HEK293T (cell line): ENCODE measurements at regions not wholly inside any gene's neighbourhood (a gene's known extent, or its start where the extent isn't known, plus 50 kb on each side); places are given as distances from the start of the nearest gene placed in this dataset.
"Not testable (repeated sequence)": the region's sequence is repeated elsewhere in the genome, so short reads cannot be mapped to it uniquely, and the experiment has no call there.

Experiments
- CTCF ChIA-PET: fragments of 350-600 bp; formaldehyde crosslinking; extraction: SDS; loops from one replicate; lab custom pipeline; 2021; ENCODE audit warnings: antibody characterized with exemption, inconsistent platforms; lab: Yijun Ruan, JAX
- POLR2A ChIA-PET: fragments of 350-600 bp; formaldehyde crosslinking; extraction: SDS; loops from one replicate; lab custom pipeline; 2020; ENCODE audit warnings: antibody characterized with exemption, inconsistent platforms; lab: Yijun Ruan, JAX
- DNase-seq: peaks from one replicate; pipeline ENCODE4 v3.0.0; 2012; ENCODE audit warnings: mixed read lengths; ENCODE audit errors: extremely low spot score
- ARNT ChIP-seq: fragments of 450-650 bp; IDR thresholded peaks from 2 replicates; pipeline ENCODE4 v1.6.1; 2017; ENCODE audit warnings: mild to moderate bottlenecking
- BHLHE40 ChIP-seq: fragments of 450-650 bp; IDR thresholded peaks from 2 replicates; pipeline ENCODE4 v1.6.1; 2016; ENCODE audit warnings: mild to moderate bottlenecking, moderate library complexity, borderline replicate concordance
- CTBP1 ChIP-seq: fragments of 450-650 bp; IDR thresholded peaks from 2 replicates; pipeline ENCODE4 v1.6.1; 2016; ENCODE audit warnings: borderline replicate concordance
- ELF4 ChIP-seq: fragments of 450-650 bp; IDR thresholded peaks from 2 replicates; pipeline ENCODE4 v1.6.1; 2017; ENCODE audit warnings: antibody characterized with exemption
- FOXA1 ChIP-seq: fragments of 450-650 bp; IDR thresholded peaks from 2 replicates; pipeline ENCODE4 v1.6.1; 2016; ENCODE audit warnings: mild to moderate bottlenecking
- FOXK2 ChIP-seq: fragments of 450-650 bp; IDR thresholded peaks from 2 replicates; pipeline ENCODE4 v1.6.1; 2016; ENCODE audit warnings: mild to moderate bottlenecking
- FOXM1 ChIP-seq: fragments of 450-650 bp; IDR thresholded peaks from 2 replicates; pipeline ENCODE4 v1.6.1; 2017; ENCODE audit warnings: mild to moderate bottlenecking, borderline replicate concordance
- HDGF ChIP-seq: fragments of 450-650 bp; IDR thresholded peaks from 2 replicates; pipeline ENCODE4 v1.6.1; 2017; ENCODE audit warnings: antibody characterized with exemption, borderline replicate concordance
- L3MBTL2 ChIP-seq: fragments of 450-650 bp; conservative IDR thresholded peaks from 2 replicates; pipeline ENCODE4 v1.6.1; 2016; ENCODE audit warnings: mild to moderate bottlenecking
- LEF1 ChIP-seq: fragments of 450-650 bp; IDR thresholded peaks from 2 replicates; pipeline ENCODE4 v1.6.1; 2017; ENCODE audit warnings: mild to moderate bottlenecking, borderline replicate concordance
- NFRKB ChIP-seq: fragments of 450-650 bp; IDR thresholded peaks from 2 replicates; pipeline ENCODE4 v1.6.1; 2016; ENCODE audit warnings: mild to moderate bottlenecking, moderate library complexity
- SP1 ChIP-seq: fragments of 450-650 bp; IDR thresholded peaks from 2 replicates; pipeline ENCODE4 v1.6.1; 2017
- SUZ12 ChIP-seq: fragments of 450-650 bp; IDR thresholded peaks from 2 replicates; pipeline ENCODE4 v1.6.1; 2016; ENCODE audit warnings: mild to moderate bottlenecking
- TARDBP ChIP-seq: fragments of 450-650 bp; IDR thresholded peaks from 2 replicates; pipeline ENCODE4 v1.6.1; 2016
- ZNF384 ChIP-seq: fragments of 450-650 bp; IDR thresholded peaks from 2 replicates; pipeline ENCODE4 v1.6.1; 2016
- TF ChIP-seq, protein P1 (sequence below): fragments of 450-650 bp; IDR thresholded peaks from 2 replicates; pipeline ENCODE4 v1.6.1; 2016

DNA sequence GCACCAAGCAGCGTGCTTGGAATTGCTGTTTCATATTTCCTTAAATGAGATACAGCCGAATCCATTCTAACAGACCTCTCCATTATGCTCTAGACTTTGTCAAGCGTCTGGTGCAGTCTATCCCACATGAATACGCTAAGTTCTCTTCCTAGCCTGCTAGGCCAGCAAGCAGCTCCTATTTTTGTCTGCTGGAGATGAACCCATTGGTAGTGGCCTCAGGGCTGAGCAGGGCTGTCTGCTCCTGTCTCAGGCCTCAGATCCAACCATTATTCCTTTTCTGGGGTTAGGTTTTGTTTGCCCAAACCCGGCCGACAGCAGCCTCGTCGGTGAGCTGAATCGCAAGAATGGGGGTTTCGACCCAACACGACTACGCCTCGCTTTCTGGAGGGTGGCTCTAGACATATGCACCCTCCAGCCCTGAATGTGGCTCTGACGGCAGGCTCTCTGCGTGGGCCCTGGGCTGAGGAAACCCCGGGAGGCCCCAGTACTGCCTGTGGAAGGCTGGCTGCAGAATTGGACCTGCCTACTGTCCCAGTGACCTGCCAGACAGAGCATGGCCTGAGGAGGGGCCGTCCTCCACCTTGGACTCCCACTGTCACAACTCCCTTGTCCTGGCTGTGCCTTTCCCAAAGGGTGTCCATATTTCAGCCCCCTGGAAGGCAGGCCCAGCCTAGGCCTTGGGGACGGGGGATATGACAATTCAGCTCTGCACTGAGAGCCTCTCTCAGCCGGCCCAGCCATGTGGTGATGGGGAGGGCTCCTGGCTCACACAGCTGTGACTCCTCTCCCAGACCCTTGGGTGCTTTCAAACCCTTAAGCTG, 267.9 kb upstream of the TCERG1L start:
- ChIA-PET CTCF (no interaction called here), POLR2A (no interaction called here)
- DNase-seq = no peak
- TF ChIP-seq TARDBP (no peak), FOXK2 (no peak), ARNT (no peak), ELF4 (no peak), SUZ12 (no peak), BHLHE40 (no peak), SP1 (no peak), CTBP1 (no peak), LEF1 (no peak), NFRKB (no peak), HDGF (no peak), L3MBTL2 (no peak)
- TF ChIP-seq, protein P1, sequence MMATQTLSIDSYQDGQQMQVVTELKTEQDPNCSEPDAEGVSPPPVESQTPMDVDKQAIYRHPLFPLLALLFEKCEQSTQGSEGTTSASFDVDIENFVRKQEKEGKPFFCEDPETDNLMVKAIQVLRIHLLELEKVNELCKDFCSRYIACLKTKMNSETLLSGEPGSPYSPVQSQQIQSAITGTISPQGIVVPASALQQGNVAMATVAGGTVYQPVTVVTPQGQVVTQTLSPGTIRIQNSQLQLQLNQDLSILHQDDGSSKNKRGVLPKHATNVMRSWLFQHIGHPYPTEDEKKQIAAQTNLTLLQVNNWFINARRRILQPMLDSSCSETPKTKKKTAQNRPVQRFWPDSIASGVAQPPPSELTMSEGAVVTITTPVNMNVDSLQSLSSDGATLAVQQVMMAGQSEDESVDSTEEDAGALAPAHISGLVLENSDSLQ = no peak

DNA sequence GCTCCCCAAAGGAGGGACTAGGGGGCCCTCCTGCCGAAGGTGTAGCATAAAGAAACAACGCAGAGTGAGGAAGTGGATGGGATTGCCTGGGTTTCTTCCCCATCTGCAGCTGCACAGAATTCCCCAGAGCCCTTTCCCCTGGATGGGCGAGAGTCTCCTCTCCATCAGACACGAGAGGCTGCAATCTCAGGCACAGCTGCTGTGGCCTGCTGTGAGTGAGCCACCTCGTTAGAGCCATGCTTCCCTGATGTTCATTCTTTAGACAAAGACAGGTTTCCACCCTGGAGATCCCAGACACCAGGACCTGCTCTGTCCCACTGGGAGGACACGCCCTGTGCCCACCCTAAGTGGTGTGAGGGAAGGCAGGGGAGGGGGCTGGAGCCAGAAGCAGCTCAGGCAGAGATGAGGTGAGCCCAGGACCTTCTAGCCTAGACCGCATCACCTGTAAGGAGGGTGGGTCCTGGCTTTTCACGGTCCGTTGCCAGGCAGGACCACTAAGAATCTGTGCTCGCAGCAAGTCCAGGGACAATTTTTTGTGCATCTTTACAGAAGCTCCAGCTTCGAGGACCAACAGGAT, 268.6 kb upstream of the TCERG1L start:
- ChIA-PET POLR2A (no interaction called here), CTCF (no interaction called here)
- DNase-seq = no peak
- no peak for TF ChIP-seq SP1
- no peak for TF ChIP-seq FOXA1
- no peak for TF ChIP-seq ARNT
- no peak for TF ChIP-seq LEF1
- TF ChIP-seq FOXK2 = no peak
- TF ChIP-seq ELF4 = no peak
- TF ChIP-seq, protein P1 = no peak
- TF ChIP-seq FOXM1 = no peak

DNA sequence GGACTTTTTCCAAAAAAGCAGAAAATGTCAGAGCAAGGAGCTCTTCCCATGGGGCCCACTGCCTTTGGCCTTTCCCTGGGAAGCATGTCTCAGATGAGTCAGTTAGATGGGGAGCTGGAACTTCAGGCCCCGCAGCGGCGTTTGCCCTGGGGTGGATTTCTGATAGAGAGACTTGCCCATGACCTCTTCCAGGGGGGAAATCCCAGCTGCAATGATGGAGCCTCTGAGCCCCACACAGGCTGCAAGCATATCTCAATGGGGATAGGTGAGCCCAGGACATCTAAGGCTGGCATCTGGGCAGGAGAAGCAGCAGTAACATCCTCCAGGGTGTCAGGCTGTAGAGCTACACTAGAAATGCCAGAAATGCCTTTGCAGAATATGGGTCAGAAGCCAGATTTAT, 269.2 kb upstream of the TCERG1L start:
- TF ChIP-seq SP1 (no peak), SUZ12 (no peak), CTBP1 (no peak), ELF4 (no peak), FOXA1 (no peak), LEF1 (no peak), TARDBP (no peak), L3MBTL2 (no peak), ZNF384 (no peak), FOXK2 (no peak), HDGF (no peak), NFRKB (no peak), FOXM1 (no peak), ARNT (no peak), BHLHE40 (no peak)
- TF ChIP-seq, protein P1 = no peak
- ChIA-PET POLR2A (no interaction called here), CTCF (no interaction called here)
- no peak for DNase-seq

DNA sequence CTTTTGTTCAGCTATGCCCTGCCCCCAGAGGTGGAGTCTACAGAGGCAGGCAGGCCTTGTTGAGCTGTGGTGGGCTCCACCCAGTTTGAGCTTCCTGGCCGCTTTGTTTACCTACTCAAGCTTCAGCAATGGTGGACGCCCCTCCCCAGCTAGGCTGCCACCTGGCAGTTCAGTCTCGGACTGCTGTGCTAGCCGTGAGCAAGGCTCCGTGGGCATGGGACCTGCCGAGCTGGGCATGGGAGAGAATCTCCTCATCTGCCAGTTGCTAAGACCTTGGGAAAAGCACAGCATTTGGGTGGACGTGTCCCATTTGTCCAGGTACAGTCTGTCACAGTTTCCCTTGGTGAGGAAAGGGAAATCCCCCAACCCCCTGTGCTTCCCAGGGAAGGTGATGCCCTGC, 270.0 kb upstream of the TCERG1L start:
- CTCF ChIA-PET, POLR2A ChIA-PET: not testable (repeated sequence)

DNA sequence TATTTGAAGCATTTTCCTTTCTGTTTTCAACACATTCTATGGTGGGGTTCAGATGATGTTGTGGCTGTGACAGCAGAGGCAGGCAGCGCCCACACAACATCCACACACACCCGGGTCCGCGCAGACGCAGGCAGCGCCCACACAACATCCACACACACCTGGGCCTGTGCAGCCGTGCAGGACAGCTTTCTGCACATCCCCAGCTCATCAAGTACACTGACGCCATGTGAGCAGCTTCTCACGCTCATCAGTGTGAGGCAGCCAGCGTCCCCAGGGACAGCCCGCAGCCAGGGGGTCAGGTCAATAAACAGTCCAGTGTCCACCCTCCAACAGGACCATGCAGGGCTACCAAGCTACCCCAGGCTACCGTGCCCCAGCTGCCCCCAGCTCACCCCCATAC, 272.8 kb upstream of the TCERG1L start:
- TF ChIP-seq L3MBTL2 (no peak), BHLHE40 (no peak), ELF4 (no peak), ARNT (no peak), FOXA1 (no peak)
- POLR2A ChIA-PET = no interaction called here
- CTCF ChIA-PET = no interaction called here
- DNase-seq = no peak

More for the DNA sequence above, 270.0 kb upstream of the TCERG1L start:
- DNase-seq = not testable (repeated sequence)

DNA sequence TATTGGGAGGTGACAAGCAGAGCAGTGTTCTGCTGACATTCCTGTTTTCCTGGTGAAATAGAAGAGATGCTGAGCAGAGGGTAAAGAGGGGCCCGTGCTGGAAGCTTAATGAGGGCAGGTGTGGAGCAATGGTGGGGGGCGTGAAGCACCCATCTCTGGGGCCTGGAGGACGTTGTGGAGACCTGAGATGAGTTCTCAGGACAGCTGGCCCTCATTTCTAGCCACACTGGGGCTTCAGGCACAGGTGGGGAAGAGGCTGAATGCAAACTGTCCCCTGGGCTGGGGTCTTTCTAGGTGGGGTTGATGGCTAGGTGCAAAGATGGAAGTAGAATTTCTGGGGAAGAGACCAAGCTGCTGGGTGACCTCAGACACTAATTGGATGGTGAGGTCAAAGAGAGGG, 274.2 kb upstream of the TCERG1L start:
- POLR2A ChIA-PET = no interaction called here
- no peak for DNase-seq
- CTCF ChIA-PET = no interaction called here
- TF ChIP-seq HDGF (no peak), ELF4 (no peak), SUZ12 (no peak), FOXM1 (no peak)

DNA sequence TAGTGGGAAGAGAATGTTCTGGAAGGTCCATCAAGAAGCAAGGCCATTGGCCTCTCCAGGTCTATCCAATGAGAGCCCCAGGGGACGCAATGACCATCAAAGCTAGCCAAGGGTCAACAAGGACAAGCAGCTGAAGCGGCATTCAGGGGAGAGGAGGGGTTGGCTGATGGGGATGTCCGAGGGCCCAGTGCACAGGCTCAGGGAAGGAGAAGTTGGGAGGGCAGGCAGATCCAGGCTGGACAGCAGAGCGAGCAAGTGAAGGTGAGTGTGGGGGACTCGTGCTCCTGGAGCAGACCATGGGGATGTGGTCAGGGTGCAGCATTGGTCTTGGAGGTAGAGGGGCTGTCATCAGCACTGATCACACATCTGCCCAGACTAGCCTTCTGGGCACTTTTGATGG, 275.4 kb upstream of the TCERG1L start:
- no peak for DNase-seq
- POLR2A ChIA-PET = no interaction called here
- CTCF ChIA-PET = no interaction called here
- TF ChIP-seq ELF4 (no peak), CTBP1 (no peak), FOXA1 (no peak), L3MBTL2 (no peak)
